HG03060 (cell line): ENCODE measurements at regions not wholly inside any gene's neighbourhood (a gene's known extent, or its start where the extent isn't known, plus 50 kb on each side); places are given as distances from the start of the nearest gene placed in this dataset.
"Not testable (repeated sequence)": the region's sequence is repeated elsewhere in the genome, so short reads cannot be mapped to it uniquely, and the experiment has no call there.

ENCODE experiments used
- ATAC-seq: cut with Tn5 transposase; IDR thresholded peaks from one replicate; pipeline ENCODE4 v1.9.1; 2021; ENCODE audit warnings: low read depth, moderate number of reproducible peaks; ENCODE audit not compliant: unreplicated experiment

- no peak for ATAC-seq
These were observed 52.0 kb upstream of the FYN start for GRCh38 chr6:111925296-111925695.

GRCh38 chr6:111926731-111927302 lies 53.6 kb upstream of the FYN start:
- no peak for ATAC-seq

GRCh38 chr6:111927321-111927720 lies 54.1 kb upstream of the FYN start:
- no peak for ATAC-seq

- no peak for ATAC-seq
These were observed 54.9 kb upstream of the FYN start for GRCh38 chr6:111928139-111928538.

- not testable (repeated sequence) for ATAC-seq
These were observed 61.4 kb upstream of the FYN start for GRCh38 chr6:111934611-111935010.

GRCh38 chr6:111936718-111937117 lies 63.5 kb upstream of the FYN start:
- no peak for ATAC-seq

GRCh38 chr6:111938710-111939109 lies 65.5 kb upstream of the FYN start:
- ATAC-seq = no peak

GRCh38 chr6:111939902-111940301 lies 66.7 kb upstream of the FYN start:
- ATAC-seq = no peak

- no peak for ATAC-seq
These were observed 67.5 kb upstream of the FYN start for GRCh38 chr6:111940801-111941200.

GRCh38 chr6:111941686-111942330 lies 68.6 kb upstream of the FYN start:
- no peak for ATAC-seq

- no peak for ATAC-seq
These were observed 69.3 kb upstream of the FYN start for GRCh38 chr6:111942561-111942960.

GRCh38 chr6:111943266-111943665 lies 70.0 kb upstream of the FYN start:
- no peak for ATAC-seq

- no peak for ATAC-seq
These were observed 70.5 kb upstream of the FYN start for GRCh38 chr6:111943726-111944125.

- ATAC-seq = no peak
These were observed 71.3 kb upstream of the FYN start for GRCh38 chr6:111944541-111944940.

GRCh38 chr6:111949546-111949945 lies 76.3 kb upstream of the FYN start:
- no peak for ATAC-seq

- ATAC-seq = not testable (repeated sequence)
These were observed 76.7 kb upstream of the FYN start for GRCh38 chr6:111949984-111950383.

GRCh38 chr6:111950661-111951496 lies 77.6 kb upstream of the FYN start:
- no peak for ATAC-seq

GRCh38 chr6:111951497-111952085 lies 78.3 kb upstream of the FYN start:
- no peak for ATAC-seq

GRCh38 chr6:111952274-111952673 lies 79.0 kb upstream of the FYN start:
- no peak for ATAC-seq

GRCh38 chr6:111952821-111953540 lies 79.7 kb upstream of the FYN start:
- no peak for ATAC-seq

- no peak for ATAC-seq
These were observed 82.8 kb upstream of the FYN start for GRCh38 chr6:111956098-111956497.
